A673 (cell line): ENCODE measurements at regions not wholly inside any gene's neighbourhood (a gene's known extent, or its start where the extent isn't known, plus 50 kb on each side); places are given as distances from the start of the nearest gene placed in this dataset.

Experiments used
- BruUV-seq: library from RNA; stranded (reverse); fragments of 400-500 nt; replicated peaks from 2 replicates; lab custom pipeline; 2021; lab: Mats Ljungman, UMichigan
- CTCF ChIA-PET: fragments of 300-600 bp; sonication (Branson Sonifier 250); formaldehyde crosslinking; loops from one replicate; lab custom pipeline; 2022; ENCODE audit warnings: antibody characterized with exemption; lab: Charles Lee
- POLR2A ChIA-PET: fragments of 300-600 bp; sonication (Branson Sonifier 250); formaldehyde crosslinking; loops from one replicate; lab custom pipeline; 2022; ENCODE audit warnings: antibody characterized with exemption; ENCODE audit not compliant: low non-redundant PET; lab: Charles Lee
- DNase-seq: peaks from one replicate; pipeline ENCODE4 v3.0.0-alpha.2; 2015; ENCODE audit warnings: low spot score
- H3K27ac ChIP-seq: fragments of 200-600 bp; sonication (generic); 2 replicates; pipeline ENCODE4 v1.5.1; 2016; ENCODE audit warnings: mixed run types, low read depth, mild to moderate bottlenecking, mixed read lengths, antibody characterized with exemption, low read length; ENCODE audit not compliant: poor library complexity, severe bottlenecking
- H3K27me3 ChIP-seq: fragments of 200-600 bp; sonication (generic); replicated peaks from 2 replicates; pipeline ENCODE4 v1.6.1; 2017; ENCODE audit warnings: mixed run types, low read depth, mild to moderate bottlenecking, mixed read lengths, antibody characterized with exemption, low read length; ENCODE audit not compliant: insufficient read depth, poor library complexity
- H3K36me3 ChIP-seq: fragments of 200-600 bp; sonication (generic); 2 replicates; pipeline ENCODE4 v1.6.1; 2016; ENCODE audit warnings: mixed run types, mild to moderate bottlenecking, mixed read lengths, antibody characterized with exemption, low read length; ENCODE audit not compliant: insufficient read depth, poor library complexity, severe bottlenecking
- H3K4me1 ChIP-seq: fragments of 200-600 bp; sonication (generic); 2 replicates; pipeline ENCODE4 v1.6.1; 2017; ENCODE audit warnings: mixed run types, mild to moderate bottlenecking, mixed read lengths, antibody characterized with exemption, low read length; ENCODE audit not compliant: insufficient read depth, poor library complexity, severe bottlenecking
- H3K4me3 ChIP-seq: fragments of 200-600 bp; sonication (generic); 2 replicates; pipeline ENCODE4 v1.5.1; 2016; ENCODE audit warnings: low read depth, mixed run types, mild to moderate bottlenecking, mixed read lengths, low read length; ENCODE audit not compliant: poor library complexity, severe bottlenecking
- H3K9me3 ChIP-seq: fragments of 200-600 bp; sonication (generic); 2 replicates; pipeline ENCODE4 v1.6.1; 2016; ENCODE audit warnings: mixed run types, low read depth, mild to moderate bottlenecking, mixed read lengths, antibody characterized with exemption, low read length; ENCODE audit not compliant: poor library complexity, severe bottlenecking
- CTCF ChIP-seq: fragments of 300-800, 200-600 bp; sonication (generic); conservative IDR thresholded peaks from 2 replicates; pipeline ENCODE4 v1.5.1; 2017; ENCODE audit warnings: low read depth, mild to moderate bottlenecking, antibody characterized with exemption, low read length, moderate library complexity, mixed read lengths
- EZH2 ChIP-seq: fragments of 200-600 bp; sonication (generic); IDR thresholded peaks from 2 replicates; pipeline ENCODE4 v1.6.1; 2017; ENCODE audit warnings: borderline replicate concordance, low read depth, mild to moderate bottlenecking, mixed read lengths, antibody characterized with exemption, low read length; ENCODE audit not compliant: poor library complexity, severe bottlenecking
- intact Hi-C: fragments of 100-400 bp; cut with micrococcal nuclease; formaldehyde crosslinking; loops from one replicate; pipeline ENCODE4 v1.10.0; 2022; ENCODE audit not compliant: unreplicated experiment

GRCh38 chr14:84789012-84789411 is 740.9 kb upstream of the FLRT2 start:
- CTCF ChIA-PET: no interaction called here
- BruUV-seq: no TSS peak

GRCh38 chr14:84792722-84793410 is 737.1 kb upstream of the FLRT2 start:
- H3K27ac ChIP-seq: no peak overlapping the region
- no TSS peak for BruUV-seq
- peaks cover 4% of the 10 kb centered on the region for H3K4me1 ChIP-seq
- ChIA-PET CTCF (no interaction called here), POLR2A (interaction anchor here (0.7 kb wide), 1 partner anchor 764 kb away, joined by 4 read pairs; no protein-coding TSS in a partner anchor)
- no peaks in the 10 kb centered on the region for H3K36me3 ChIP-seq
- intact Hi-C loops: no loop called here
- TF ChIP-seq EZH2 (no peak), CTCF (no peak)
- H3K4me3 ChIP-seq: no peak overlapping the region
- no peaks in the 10 kb centered on the region for H3K9me3 ChIP-seq
- H3K27me3 ChIP-seq: no peaks in the 10 kb centered on the region
- peak; percentile 75 for DNase-seq

More at GRCh38 chr14:84789012-84789411, 740.9 kb upstream of the FLRT2 start:
- TF ChIP-seq EZH2 (no peak), CTCF (no peak)
- Histone ChIP-seq H3K9me3 (no peaks in the 10 kb centered on the region), H3K27me3 (no peaks in the 10 kb centered on the region), H3K4me3 (no peak overlapping the region), H3K4me1 (peaks cover 4% of the 10 kb centered on the region), H3K27ac (no peak overlapping the region), H3K36me3 (no peaks in the 10 kb centered on the region)
- intact Hi-C loops: no loop called here
- no peak for DNase-seq
- POLR2A ChIA-PET: no interaction called here

- TF ChIP-seq EZH2 (no peak), CTCF (no peak)
- H3K4me1 ChIP-seq: peaks cover 8% of the 10 kb centered on the region
- intact Hi-C loops: no loop called here
- H3K9me3 ChIP-seq: no peaks in the 10 kb centered on the region
- no peak overlapping the region for H3K4me3 ChIP-seq
- BruUV-seq: no TSS peak
- no peak overlapping the region for H3K27ac ChIP-seq
- no peaks in the 10 kb centered on the region for H3K36me3 ChIP-seq
- DNase-seq: no peak
- H3K27me3 ChIP-seq: no peaks in the 10 kb centered on the region
- POLR2A ChIA-PET: no interaction called here
- CTCF ChIA-PET: no interaction called here
These were observed 732.6 kb upstream of the FLRT2 start for GRCh38 chr14:84797326-84797725.
